ENCODE measurements at regions not wholly inside any gene's neighbourhood (a gene's known extent, or its start where the extent isn't known, plus 50 kb on each side); places are given as distances from the start of the nearest gene placed in this dataset.

DNA sequence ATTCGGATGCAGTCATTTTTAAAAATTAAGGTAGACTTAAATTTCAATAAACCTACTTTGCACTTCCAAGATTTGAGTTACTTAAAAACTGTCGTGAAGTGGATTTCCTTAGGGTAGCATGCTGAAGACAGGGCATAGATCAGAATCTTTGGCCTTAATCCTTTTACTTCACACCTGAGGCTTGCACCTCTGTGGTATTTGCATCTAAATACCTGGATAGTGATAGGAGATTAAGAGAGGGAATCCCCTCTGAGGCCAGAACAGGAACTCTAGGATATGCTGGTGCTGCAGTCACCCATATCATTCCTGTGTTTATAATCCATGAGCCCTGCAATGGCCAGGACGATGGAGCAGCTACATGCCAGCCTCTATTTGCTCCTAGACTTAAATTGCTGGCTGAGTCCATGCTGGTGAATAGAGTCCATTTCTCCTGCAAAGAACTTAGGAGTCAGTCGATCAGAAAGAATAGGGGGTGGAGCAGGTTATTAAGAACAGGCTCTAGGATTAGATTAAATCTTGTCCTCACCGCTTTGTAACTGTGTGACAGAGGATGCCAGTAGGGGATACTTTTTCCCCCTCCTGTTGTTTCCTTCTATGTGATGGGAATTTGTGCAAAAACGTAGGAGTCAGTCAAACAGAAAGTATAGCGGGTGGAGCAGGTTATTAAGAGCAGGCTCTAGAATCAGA is 333.6 kb downstream of the DUSP10 start:
- in situ Hi-C loops (cut with HindIII; ENCODE audit: low sequenced_read_pairs) = no loop called here

DNA sequence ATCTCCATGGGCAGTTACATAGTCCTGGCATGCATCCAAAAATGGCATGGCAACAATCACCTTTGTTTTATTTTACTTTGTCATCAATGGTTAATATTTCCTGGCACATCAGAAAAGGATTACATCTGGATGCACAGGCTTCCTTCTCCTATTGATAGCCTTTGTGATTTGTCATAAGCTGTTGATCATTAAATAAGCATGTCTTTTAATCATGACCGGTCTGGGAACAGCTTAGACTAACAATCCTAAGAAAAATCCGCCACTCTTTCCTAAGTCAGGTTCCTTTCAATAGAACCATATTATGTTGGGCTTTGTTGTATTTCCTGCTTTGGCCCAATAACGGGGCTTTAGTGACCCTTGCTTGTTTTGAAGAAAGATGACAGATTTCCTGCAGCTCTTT is 330.6 kb downstream of the DUSP10 start:
- in situ Hi-C loops (cut with HindIII; ENCODE audit: low sequenced_read_pairs) = loop anchor here (5.0 kb wide), 1 partner anchor 39 kb away; no protein-coding TSS in a partner anchor

DNA sequence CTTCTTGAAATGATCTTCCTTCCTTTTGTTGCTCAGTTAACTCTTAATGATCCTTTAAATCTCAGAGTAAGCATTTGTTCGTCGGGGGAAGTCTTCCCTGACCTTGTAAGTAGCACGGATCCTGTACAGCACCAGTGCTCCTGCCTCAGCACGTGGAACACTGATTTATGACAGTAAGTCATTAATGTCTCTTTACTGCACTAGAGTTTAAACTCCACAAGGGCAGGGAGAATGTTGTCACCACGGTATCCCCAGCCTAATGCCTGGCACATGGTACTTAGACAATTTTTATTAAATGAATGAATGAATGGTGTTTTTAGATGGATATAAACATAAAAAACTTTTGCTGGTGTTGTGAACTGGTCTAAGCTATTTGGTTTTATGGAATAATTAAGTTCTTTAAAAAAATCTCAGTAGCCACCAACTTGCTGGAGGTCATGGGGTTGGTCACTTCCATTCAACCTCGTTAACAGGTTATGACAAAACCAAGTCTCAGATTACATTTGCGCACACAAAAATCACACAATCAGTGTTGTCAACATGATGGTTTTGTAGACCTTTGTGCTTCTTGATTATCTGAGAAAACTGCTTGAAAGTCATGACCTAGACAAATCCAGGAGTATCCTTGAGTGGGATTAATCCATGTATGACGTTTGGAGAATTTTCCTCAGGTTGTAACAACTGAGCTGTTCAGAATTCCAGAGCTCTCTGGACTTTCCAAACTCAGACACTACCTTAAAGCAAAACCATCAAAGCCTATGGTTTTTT is 326.9 kb downstream of the DUSP10 start:
- in situ Hi-C loops (cut with HindIII; ENCODE audit: low sequenced_read_pairs) = loop anchor here (5.0 kb wide), 1 partner anchor 43 kb away; no protein-coding TSS in a partner anchor

DNA sequence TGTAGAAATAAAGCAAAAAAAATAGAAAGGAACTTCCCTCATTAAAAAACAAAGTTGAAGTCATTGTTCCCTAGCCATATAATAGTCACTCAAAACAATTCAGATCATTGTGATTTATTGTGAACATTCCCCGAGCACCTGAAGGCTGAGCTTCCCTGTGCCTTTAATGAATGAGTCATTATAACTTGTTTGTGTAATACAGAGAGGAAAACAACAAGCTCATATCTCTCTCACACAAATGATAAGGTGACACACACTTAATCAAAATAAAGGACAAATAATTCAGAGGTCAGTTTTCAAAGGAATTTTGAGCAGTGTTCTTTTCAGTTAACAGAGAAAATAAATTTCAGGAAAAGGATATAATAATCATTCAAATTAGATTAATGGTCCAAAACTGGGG is 326.2 kb downstream of the DUSP10 start:
- in situ Hi-C loops (cut with HindIII; ENCODE audit: low sequenced_read_pairs) = no loop called here

DNA sequence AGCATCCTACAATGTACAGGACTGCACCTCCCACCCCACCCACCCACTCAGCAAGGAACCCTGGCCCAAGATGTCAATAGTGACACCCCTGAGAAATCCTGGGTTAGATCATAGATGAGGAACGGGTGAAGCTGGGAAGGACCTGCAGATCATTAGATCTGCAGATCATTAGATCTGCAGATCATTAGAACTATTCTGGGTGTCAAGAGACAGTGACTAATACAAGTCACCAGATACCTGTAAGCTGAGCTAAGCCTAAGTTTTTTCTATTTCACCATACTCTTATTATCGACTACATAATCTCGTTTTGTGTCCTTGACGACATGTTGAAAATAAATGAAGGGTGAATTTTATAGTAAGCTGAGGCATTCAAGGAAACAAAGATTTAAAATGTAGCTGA is 325.7 kb downstream of the DUSP10 start:
- in situ Hi-C loops (cut with HindIII; ENCODE audit: low sequenced_read_pairs) = no loop called here

DNA sequence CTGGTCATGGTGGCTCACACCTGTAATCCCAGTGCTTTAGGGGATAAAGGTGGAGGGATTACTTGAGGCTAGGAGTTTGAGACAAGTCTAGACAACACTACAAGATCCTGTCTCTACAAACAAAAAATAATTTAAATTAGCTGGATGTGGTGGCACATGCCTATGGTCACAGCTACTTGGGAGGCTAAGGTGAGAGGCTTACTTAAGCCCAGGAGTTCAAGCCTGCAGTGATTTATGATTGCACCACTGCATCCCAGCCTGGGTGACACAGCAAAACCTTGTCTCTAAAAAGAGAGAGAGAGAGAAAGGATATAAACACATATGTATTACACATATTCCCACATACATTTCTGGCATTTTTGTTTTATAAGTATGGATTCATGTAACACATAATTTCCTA is 325.2 kb downstream of the DUSP10 start:
- in situ Hi-C loops (cut with HindIII; ENCODE audit: low sequenced_read_pairs) = no loop called here

DNA sequence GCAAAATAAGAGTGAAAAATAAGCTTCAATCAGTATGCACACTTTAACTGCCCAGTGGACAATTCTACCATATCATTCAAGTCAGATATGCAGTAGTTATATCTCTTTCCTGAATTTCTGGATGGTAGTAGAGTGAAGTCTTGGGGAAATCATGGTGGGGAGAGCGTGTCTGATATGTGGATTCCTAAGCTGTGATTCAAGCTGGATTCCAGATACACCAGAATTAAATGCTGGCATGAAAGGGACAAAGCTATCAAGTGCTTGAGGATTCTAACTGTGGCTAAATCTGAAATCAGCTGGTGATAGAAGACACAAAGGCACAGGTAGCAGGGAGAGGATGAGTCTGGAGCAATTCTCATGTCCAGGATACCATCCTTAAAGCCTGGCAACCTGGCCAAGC is 323.5 kb downstream of the DUSP10 start:
- in situ Hi-C loops (cut with HindIII; ENCODE audit: low sequenced_read_pairs) = no loop called here

DNA sequence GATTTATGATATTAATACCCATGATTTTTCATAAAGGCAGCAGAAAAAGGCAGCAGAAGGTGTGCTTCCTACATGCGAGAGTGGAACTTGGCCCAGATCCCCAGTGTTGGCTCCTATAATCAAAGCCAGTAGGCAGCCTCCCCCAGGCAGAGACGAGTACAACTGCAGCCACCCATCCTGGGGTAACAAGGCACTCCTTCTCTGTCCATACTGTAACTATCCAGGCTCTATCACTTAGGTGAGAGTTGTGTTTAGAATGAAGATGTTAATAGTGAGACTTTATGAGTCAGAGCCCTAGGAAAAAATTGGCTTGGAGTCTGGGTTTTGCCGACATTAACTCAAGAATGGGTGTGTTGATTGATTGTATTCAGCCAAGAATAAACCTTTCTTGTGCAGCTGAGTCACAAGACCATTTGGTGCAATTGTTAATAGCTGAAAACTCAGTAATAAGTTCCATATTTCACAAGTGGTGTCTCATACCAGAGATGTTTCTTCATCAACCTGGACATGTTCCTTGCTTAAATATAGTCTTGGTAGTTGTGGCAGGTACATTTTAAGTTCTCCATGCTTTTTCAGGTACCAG is 322.3 kb downstream of the DUSP10 start:
- in situ Hi-C loops (cut with HindIII; ENCODE audit: low sequenced_read_pairs) = no loop called here

DNA sequence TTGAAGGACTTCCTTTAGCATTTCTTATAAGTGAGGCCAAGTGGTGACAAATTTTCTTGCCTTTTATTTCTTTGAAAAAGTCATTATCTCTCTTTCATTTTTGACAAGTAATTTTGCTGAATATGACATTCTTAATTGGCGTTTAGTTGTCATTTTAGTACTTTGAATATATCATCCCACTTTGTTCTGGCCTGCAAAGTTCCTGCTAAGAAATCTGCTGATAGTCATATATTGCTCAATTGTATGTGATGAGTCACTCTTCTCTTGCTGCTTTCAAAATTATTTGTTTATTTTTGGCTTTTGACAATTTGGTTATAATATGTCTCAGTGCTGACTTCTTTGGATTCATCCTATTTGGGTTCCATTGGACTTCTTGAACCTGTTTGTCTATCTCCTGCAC is 312.6 kb downstream of the DUSP10 start:
- in situ Hi-C loops (cut with HindIII; ENCODE audit: low sequenced_read_pairs) = loop anchor here (25.0 kb wide), 1 partner anchor 167 kb away; no protein-coding TSS in a partner anchor

DNA sequence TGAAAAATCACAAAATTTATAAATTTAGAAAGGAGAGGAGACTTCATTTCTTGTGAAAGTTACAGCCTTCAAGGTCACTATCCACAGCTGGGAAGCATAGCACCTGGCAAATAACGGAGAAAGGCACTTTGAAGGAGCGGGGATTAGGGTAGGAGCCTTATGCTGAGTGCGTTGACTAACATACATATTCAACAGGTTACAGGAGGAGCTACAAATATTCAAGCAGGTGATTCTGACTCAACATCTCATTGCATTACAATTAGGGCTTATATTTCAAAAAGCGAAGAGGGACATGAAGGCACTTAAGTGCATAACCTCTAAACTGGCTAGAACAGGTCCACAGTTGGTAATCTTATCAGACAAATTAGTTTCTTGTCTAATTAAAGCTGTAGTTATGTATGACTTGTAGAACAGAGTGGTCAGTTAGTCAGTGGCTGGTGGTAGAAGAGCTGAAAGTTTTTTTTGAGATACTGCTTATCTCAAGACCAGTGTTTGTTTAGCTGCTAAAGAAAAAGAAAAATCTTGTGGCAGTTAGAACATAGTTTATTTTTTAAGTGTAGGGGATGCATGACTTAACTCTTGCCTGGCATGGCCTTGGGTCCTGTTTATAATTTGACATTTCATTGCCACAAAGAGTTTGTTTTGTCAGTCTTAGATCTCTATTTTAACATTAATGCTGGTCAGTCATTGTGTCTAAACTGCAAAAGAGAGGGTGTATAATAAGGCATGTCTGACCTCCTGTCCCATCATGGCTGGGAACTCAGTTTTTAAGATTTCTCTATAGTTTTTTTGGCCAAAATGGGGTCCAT is 311.5 kb downstream of the DUSP10 start:
- in situ Hi-C loops (cut with HindIII; ENCODE audit: low sequenced_read_pairs) = loop anchor here (25.0 kb wide), 1 partner anchor 168 kb away; no protein-coding TSS in a partner anchor

DNA sequence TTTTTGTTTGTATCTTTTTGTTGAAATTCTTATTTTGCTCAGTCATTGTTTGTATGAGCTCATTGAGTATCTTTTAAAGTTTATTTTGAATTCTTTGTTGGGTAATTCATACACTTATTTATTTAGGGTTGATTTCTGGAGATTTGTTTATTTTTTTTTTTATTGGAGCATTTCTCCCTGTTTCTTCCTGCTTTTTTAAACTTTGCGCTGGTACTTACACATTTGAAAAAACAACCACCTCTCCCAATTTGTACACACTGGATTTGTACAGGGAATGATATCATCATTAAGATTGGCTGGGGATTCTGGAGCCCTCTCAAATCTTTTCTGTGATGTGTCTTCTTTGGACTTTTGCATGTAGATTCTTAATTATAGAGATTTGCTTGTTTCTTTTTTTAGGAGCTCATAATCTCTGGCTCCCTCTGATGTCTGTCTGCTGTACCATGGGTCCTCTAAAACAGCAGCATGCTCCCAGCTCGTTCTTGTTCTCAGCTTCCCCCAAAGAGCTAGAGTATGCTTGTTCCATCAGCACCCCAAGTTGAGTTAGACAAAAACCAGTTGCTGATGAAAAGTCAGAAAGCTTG is 310.7 kb downstream of the DUSP10 start:
- in situ Hi-C loops (cut with HindIII; ENCODE audit: low sequenced_read_pairs) = loop anchor here (25.0 kb wide), 1 partner anchor 169 kb away; no protein-coding TSS in a partner anchor

DNA sequence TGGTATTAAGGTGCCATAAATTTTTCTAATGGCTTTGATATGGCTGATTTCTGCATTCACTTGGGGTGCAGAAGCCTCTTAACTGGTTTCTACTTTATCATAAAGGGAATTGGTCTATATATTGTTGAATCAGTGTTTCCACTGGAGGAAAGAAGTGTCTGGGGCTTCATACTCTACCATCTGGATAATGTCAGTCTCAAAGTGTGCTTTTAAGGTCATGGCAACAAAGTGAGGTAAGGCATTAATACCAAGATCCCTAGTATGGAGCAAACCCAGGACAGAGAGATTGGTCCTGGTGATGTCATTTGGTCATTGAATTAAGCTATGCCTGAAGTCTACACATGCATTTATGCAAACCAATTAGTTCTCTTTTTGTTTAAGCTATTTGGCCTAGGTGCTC is 309.9 kb downstream of the DUSP10 start:
- in situ Hi-C loops (cut with HindIII; ENCODE audit: low sequenced_read_pairs) = loop anchor here (25.0 kb wide), 1 partner anchor 170 kb away; no protein-coding TSS in a partner anchor

DNA sequence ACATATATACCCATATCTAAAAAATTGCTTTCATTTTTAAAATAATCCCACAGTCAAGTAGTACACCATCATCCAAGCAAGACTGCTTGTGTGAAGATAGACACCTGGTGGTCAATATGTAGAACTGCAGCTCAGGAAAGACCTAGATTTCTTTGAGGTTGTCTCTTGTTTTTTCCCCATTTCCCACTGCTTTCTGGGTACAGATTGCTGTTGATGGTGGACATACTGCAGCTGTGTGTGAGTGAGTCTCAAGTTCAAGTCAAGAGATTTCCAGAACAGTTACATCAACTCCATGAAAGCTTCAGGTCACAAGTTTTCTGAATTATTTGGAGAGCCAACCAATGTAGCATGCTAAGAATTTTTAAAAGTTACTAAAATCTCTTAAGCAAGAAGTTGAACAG is 306.4 kb downstream of the DUSP10 start:
- in situ Hi-C loops (cut with HindIII; ENCODE audit: low sequenced_read_pairs) = loop anchor here (25.0 kb wide), 1 partner anchor 173 kb away; no protein-coding TSS in a partner anchor

DNA sequence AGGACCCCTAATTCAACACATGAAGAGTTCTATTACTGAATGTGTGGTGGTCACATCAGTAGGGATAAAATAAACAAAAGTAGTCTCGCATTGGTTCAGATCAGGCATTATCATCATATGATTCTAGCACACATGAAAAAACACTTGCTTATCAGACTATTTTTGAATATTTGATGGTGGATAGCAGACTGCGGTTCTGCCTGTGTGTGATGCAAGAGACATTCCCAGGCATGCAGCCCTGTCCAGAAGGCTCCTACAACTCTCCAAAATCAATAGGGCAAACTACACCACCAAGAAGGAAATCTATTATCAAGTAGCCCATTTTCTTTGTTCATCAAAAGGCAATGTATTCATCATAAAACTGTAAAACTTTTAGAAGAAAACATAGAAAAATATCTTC is 304.7 kb downstream of the DUSP10 start:
- in situ Hi-C loops (cut with HindIII; ENCODE audit: low sequenced_read_pairs) = loop anchor here (25.0 kb wide), 1 partner anchor 175 kb away; no protein-coding TSS in a partner anchor

DNA sequence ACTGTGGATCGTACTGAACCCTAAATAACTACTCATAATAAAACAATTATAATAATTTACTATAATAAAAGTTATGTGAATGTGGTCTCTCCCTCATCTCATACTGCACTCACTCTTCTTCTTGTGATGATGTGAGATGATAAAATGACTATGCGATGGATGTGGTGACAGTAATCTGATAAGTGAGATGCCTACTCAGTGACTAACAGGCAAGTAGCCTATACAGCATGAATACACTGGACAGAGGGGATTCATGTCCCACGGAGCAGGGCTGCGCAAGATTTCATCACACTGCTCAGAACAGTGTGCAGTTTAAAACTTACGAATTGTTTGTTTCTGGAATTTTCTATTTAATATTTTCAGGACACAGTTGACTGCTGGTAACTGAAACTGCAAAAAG is 304.0 kb downstream of the DUSP10 start:
- in situ Hi-C loops (cut with HindIII; ENCODE audit: low sequenced_read_pairs) = loop anchor here (25.0 kb wide), 1 partner anchor 176 kb away; no protein-coding TSS in a partner anchor

DNA sequence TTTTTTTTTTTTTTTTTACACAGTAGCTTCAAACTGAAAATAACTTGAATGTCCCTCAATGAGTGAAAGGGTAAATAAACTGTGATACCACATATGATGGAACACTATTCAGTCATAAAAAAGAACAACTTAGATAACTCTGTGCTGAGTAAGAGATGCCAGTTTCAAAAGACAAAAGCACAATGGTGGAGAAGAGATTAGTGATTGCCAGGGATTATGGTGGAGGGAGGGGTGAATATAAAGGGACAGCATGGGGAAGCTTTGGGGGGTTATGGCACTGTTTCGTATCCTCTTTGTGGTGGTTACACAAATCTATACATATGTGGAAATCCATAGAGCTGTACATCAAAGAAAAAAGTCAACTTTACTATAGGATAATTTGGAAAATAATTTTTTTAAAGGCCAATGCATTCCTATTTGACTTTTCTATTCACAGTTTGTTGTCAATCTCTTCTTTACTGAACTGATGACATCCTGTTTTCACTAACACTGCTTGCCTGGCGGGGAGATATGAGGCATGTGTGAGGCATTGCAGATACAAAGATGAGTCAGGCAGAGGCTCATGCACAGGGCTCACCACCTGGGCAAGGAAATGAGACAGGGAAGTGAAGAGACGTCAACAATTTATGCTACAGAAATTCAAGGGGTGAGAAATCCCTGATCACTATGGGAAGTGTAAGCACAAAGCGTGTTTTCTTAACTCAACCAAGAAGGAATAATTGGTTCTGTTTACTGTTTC is 302.7 kb downstream of the DUSP10 start:
- in situ Hi-C loops (cut with HindIII; ENCODE audit: low sequenced_read_pairs) = loop anchor here (25.0 kb wide), 1 partner anchor 177 kb away; no protein-coding TSS in a partner anchor

DNA sequence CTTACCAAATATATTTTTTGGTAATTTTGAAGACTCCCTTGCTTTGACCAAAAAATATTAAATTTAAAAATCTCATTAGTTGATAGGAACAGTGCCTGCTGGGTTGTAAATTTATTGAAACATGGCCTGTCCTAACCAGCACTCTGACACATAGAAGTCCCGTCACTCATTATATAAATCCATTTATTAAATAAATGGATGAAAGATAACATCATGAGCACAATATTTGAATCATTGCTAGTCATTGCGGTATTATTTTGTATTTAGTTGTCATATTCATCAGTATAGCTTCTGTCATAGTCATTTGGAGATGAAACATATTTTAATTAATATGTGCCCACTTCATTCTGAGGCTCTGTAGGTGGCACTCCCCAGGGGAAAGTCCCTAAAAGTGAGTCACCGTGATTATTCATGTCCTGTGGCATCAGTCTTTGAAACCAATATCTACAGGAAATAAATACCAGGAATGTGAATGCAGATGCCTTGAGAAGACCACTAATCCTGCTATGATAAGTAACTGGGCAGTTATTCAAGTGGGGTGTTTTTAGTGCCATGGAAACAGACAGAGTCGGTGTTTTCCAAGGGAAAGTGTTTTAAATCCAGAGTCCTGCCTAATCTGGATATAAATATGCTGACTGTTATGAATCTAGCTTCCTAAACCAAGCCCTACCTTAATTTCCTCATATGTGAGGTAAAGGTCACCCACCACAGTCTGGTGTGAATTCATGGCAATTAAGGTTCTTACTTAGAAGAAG is 302.0 kb downstream of the DUSP10 start:
- in situ Hi-C loops (cut with HindIII; ENCODE audit: low sequenced_read_pairs) = loop anchor here (25.0 kb wide), 1 partner anchor 178 kb away; no protein-coding TSS in a partner anchor

DNA sequence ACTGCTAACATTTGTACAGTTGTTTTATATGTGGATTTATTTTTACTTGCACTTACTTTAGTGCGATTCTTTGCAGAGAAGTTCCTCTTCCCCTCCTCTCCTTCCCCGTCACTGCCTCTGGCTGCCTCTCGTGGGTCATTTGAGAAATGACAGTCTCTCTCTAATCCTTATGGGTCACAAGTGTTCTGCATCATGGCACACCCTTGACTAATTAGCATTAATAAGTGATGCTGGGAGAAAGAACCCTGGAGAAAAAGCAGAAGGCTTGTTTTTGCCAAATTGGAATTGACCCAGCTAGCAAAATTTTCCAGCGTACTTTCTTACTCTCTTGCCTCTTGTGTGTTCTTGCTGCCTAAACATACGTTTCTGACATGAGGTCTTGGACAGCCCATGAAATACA is 301.2 kb downstream of the DUSP10 start:
- in situ Hi-C loops (cut with HindIII; ENCODE audit: low sequenced_read_pairs) = loop anchor here (25.0 kb wide), 1 partner anchor 178 kb away; no protein-coding TSS in a partner anchor

DNA sequence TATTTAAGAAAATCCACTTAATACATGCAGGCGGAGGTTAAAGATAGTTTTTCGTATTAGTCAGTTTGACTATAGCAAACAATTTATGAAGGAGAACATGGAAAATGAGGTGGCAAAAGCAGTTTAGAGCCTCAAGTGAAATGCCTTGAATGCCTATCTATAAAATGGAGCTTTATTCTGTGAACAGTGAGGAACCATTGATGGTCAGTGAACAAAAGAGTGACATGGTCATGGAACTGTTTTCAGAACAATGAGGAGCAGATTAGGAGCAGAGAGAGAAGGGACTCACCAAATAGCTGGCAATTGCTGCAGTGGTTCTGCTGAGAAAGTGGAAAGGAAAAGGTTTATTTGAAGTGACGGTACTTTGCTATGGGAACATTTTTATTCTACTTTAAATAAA is 299.8 kb downstream of the DUSP10 start:
- in situ Hi-C loops (cut with HindIII; ENCODE audit: low sequenced_read_pairs) = loop anchor here (25.0 kb wide), 1 partner anchor 180 kb away; no protein-coding TSS in a partner anchor
